Osteoblast (primary cell): ENCODE measurements at regions not wholly inside any gene's neighbourhood (a gene's known extent, or its start where the extent isn't known, plus 50 kb on each side); places are given as distances from the start of the nearest gene placed in this dataset.

Source experiments
- DNase-seq: peaks from one replicate; pipeline ENCODE4 v3.0.0; 2011; ENCODE audit warnings: low spot score, mixed read lengths; ENCODE audit not compliant: insufficient read length; ENCODE audit errors: missing footprints
- H2AFZ ChIP-seq: 2 replicates; pipeline ENCODE4 v1.6.0; 2011; ENCODE audit warnings: mild to moderate bottlenecking, low read length
- H3K27ac ChIP-seq: 2 replicates; pipeline ENCODE4 v1.5.1; 2011; ENCODE audit warnings: mild to moderate bottlenecking, low read depth, low read length, moderate library complexity
- H3K27me3 ChIP-seq: 2 replicates; pipeline ENCODE4 v1.6.0; 2012; ENCODE audit warnings: mild to moderate bottlenecking, control low read depth, inconsistent platforms, low read length, moderate library complexity; ENCODE audit not compliant: insufficient read depth
- H3K36me3 ChIP-seq: 2 replicates; pipeline ENCODE4 v1.5.1; 2011; ENCODE audit warnings: mild to moderate bottlenecking, low read length, control low read depth, moderate library complexity; ENCODE audit not compliant: insufficient read depth
- H3K4me1 ChIP-seq: 2 replicates; pipeline ENCODE4 v1.5.1; 2011; ENCODE audit warnings: mild to moderate bottlenecking, low read length, control low read depth, moderate library complexity; ENCODE audit not compliant: insufficient read depth
- H3K4me2 ChIP-seq: 2 replicates; pipeline ENCODE4 v1.6.0; 2011; ENCODE audit warnings: mild to moderate bottlenecking, low read length; ENCODE audit not compliant: insufficient read depth
- H3K4me3 ChIP-seq: fragments of 200-600 bp; sonication (generic); 3 replicates; pipeline ENCODE4 v1.5.1; 2012; ENCODE audit warnings: mild to moderate bottlenecking, low read length, inconsistent platforms; ENCODE audit not compliant: insufficient read depth
- H3K79me2 ChIP-seq: 2 replicates; pipeline ENCODE4 v1.6.0; 2012; ENCODE audit warnings: mild to moderate bottlenecking, low read length, control low read depth, inconsistent platforms; ENCODE audit not compliant: insufficient read depth
- H3K9me3 ChIP-seq: 2 replicates; pipeline ENCODE4 v1.5.1; 2011; ENCODE audit warnings: low read depth, low read length, control low read depth
- H4K20me1 ChIP-seq: 2 replicates; pipeline ENCODE4 v1.6.0; 2012; ENCODE audit warnings: mild to moderate bottlenecking, low read length, control low read depth; ENCODE audit not compliant: insufficient read depth
- CTCF ChIP-seq: IDR thresholded peaks from 2 replicates; pipeline ENCODE4 v1.5.1; 2011; ENCODE audit warnings: mild to moderate bottlenecking, low read depth, low read length, moderate library complexity; ENCODE audit errors: extremely low read depth

GRCh38 chr6:30821862-30822784 is 62.2 kb upstream of the DDR1 start:
- peak; percentile 79 for DNase-seq
- Histone ChIP-seq H3K36me3 (no peaks in the 10 kb centered on the region), H3K9me3 (no peaks in the 10 kb centered on the region), H3K27me3 (no peaks in the 10 kb centered on the region), H3K4me1 (peaks cover 38% of the 10 kb centered on the region), H3K79me2 (no peaks in the 10 kb centered on the region), H3K4me3 (no peak overlapping the region), H3K27ac (peak overlapping the region; percentile 5), H3K4me2 (peak overlapping the region; percentile 2), H2AFZ (peak overlapping the region; percentile 74), H4K20me1 (no peaks in the 10 kb centered on the region)
- TF ChIP-seq CTCF = peak; percentile 56

- peak; percentile 90 for DNase-seq
- Histone ChIP-seq H3K36me3 (no peaks in the 10 kb centered on the region), H3K79me2 (no peaks in the 10 kb centered on the region), H4K20me1 (no peaks in the 10 kb centered on the region), H3K4me3 (no peak overlapping the region), H3K27ac (peak overlapping the region; percentile 89), H3K9me3 (no peaks in the 10 kb centered on the region), H3K4me1 (peaks cover 38% of the 10 kb centered on the region), H3K27me3 (no peaks in the 10 kb centered on the region), H3K4me2 (no peak overlapping the region), H2AFZ (peak overlapping the region; percentile 46)
- peak; percentile 29 for TF ChIP-seq CTCF
These were observed 64.1 kb upstream of the DDR1 start for GRCh38 chr6:30820193-30820592.

GRCh38 chr6:30819297-30819917 is 64.9 kb upstream of the DDR1 start:
- H3K27ac ChIP-seq = peak overlapping the region; percentile 89
- no peaks in the 10 kb centered on the region for H3K9me3 ChIP-seq
- H3K36me3 ChIP-seq = no peaks in the 10 kb centered on the region
- H2AFZ ChIP-seq = no peak overlapping the region
- H3K79me2 ChIP-seq = no peaks in the 10 kb centered on the region
- no peak for DNase-seq
- no peaks in the 10 kb centered on the region for H3K27me3 ChIP-seq
- H3K4me3 ChIP-seq = no peak overlapping the region
- H4K20me1 ChIP-seq = no peaks in the 10 kb centered on the region
- peaks cover 42% of the 10 kb centered on the region for H3K4me1 ChIP-seq
- H3K4me2 ChIP-seq = no peak overlapping the region
- no peak for TF ChIP-seq CTCF

- Histone ChIP-seq H3K9me3 (no peaks in the 10 kb centered on the region), H3K27me3 (no peaks in the 10 kb centered on the region), H3K4me1 (peaks cover 51% of the 10 kb centered on the region), H3K36me3 (no peaks in the 10 kb centered on the region), H3K79me2 (no peaks in the 10 kb centered on the region), H3K4me3 (no peak overlapping the region), H4K20me1 (no peaks in the 10 kb centered on the region), H2AFZ (peak overlapping the region; percentile 85), H3K27ac (peak overlapping the region; percentile 89), H3K4me2 (peak overlapping the region; percentile 50)
- DNase-seq = peak; percentile 90
- TF ChIP-seq CTCF = no peak
These were observed 65.9 kb upstream of the DDR1 start for GRCh38 chr6:30818391-30818841.
